Activated CD4-positive, alpha-beta T cell treated with anti-CD3 and anti-CD28 coated beads, Interleukin-2, amount 50 U/mL, for 48 hours (primary cell): ENCODE measurements at regions not wholly inside any gene's neighbourhood (a gene's known extent, or its start where the extent isn't known, plus 50 kb on each side); places are given as distances from the start of the nearest gene placed in this dataset.

Experiments used
- DNase-seq, 2 experiments: peaks; one replicate each; pipeline ENCODE4 v3.0.0-alpha.2; 2020

DNA sequence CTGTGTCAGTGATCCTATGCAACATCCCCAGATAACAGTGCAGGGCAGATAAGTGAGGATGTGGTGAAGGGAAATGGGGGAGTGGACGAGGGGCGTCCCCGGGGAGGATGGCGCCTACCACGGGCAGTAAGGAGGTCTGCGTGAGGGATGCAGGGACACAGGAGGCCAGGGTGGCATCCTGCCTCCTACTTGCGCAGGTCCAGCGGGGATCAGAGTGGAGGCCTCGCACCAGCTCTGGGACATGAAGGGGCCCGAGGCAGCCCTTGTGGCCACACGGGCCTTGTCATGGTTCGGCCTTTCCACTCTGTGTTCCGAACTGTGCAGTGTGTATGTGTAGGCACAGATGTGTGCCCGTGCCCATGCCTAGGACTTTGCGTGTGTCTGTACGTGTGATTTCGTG lies 1227.5 kb downstream of the BRD1 start:
- no peak for DNase-seq

DNA sequence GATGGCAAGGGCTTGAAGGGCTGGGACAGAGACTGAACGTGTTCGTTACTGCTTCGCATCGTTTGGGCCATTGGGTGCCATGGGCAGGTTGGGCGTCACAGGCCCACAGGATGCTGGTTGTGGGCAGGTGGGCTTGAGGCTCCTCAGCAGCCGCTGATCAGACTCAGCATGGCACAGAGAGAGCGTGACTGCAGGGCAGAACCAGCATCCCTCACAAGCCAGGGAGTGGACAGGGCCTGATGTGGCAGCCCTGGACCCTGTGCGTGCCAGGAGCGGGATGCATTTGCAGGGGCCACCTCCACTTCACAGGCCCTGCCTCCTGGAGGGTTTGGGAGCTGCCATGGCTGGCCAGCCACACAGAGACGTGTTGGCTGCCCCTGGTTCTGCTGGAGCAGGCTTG lies 1228.3 kb downstream of the BRD1 start:
- no peak for DNase-seq

DNA sequence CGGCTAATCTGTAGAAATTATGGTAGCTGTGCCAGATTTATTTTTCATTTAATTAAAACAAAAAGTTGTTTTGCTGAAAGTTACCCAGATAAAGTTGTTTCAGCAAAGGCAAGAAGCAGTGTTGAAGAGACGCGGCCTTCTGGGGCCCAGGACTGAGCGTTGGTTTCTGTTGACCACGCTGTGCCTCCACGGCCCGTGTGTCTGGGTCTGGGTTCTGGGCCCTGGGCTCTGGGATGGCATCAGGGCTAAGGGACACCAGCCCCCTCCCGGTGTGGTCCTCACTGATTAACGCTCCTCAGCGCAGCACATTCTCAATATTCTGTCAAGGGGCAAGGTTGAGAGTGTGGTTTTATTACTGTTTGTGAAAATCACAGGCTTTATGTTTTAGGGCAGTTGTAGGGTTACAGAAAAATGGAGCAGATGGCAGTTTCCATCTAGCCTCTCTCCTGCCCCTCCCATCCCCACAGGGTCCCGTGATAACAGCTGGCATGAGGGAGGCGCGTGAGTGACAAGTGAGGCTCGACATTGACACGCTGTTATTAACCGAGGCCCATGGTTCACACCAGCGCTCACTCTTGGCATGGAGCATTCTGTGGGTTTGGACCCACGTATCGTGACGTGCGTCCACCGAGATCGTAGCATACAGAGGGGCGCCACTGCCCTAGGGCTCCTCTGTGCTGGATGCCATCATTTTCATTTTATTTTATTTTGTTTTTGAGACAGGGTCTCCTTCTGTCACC lies 1231.4 kb downstream of the BRD1 start:
- no peak for DNase-seq

DNA sequence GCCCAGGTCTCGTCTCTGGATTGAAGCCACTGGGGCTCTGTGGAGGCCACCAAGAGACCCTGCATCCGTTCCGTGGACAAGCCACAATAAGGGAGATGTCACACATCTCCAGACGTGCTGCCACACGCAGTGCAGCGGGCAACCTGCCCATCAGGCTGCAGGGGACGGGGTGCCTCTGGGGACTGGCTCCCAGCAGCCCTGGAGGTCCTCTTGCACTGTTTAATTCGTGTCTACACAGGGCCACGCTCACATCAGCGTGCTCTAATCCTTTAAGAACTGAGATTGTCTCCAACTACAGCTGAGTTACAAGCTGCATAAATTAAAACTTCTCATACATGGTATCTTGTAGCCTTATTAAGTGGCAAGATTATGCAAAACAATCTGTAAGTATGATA lies 1232.2 kb downstream of the BRD1 start:
- DNase-seq = no peak

DNA sequence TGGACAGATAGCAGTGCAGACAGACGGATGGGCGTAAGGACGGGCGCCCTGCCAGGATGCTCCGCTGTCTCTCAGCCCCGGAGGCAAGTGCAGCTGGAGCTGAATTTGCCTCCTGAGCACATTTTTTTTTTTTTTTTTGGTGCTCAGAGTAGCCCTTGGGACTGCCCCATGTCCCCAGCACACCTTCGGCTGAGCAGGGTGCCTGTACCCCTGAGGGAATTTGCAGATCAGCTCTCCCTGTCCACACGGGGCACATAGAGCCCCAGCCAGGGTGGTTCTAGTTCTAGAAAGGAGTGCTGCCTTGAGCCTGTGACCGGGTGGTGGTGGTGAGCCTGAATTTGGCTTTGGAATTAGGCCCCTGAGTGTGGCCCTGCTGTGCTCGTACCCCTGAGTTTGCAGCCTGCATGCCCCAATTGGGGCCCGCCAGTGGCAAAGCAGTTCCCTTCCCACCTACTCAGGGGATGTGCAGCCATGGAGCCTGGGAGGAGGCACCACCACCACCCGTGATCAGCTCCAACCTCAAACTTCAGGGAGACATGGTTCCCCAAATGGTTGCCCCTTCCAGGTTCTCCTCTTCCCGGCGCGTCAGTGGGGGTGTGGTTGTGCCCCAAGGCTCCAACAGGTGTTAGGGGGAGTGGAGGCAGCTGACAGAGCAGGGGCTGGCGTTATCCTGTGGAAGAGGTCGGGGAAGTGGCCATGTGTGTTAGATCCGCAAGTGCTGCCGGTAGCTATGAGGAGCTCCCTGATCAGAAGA lies 1232.7 kb downstream of the BRD1 start:
- no peak for DNase-seq

DNA sequence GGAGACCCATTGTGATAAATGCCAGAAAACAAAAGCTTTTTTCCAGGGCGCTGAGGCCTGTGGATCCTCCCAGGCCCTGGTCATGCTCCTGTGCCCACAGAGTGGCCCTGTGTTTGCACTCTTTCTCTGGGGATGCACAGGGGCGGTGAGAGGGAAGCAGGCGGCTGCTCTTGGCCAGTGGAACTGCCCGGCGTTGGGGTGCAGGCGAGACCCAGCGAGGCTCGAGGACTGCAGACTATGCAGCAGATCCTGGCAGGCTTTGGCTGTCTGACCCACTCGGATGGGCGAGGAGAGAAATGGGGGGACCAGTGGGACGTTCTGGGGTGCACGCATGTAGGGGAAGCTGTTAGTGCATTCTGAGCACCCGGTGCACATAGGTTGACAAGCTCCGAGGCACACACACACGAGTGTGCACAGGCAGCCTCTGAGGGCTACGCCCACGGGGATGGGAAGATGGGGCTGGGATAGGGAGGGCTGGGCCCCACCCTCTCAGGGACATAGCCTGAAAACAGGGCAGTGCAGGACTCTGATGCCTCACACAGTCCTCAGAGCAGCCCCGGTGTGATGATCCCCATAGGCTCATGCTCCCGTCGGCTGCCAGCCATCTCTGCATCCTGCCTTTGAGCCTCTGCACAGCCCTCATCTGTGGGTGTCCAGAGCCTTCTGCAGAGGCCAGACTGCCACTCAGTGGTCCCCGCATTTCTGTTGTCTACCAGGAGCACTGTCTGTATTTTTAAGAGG lies 1233.5 kb downstream of the BRD1 start:
- no peak for DNase-seq

DNA sequence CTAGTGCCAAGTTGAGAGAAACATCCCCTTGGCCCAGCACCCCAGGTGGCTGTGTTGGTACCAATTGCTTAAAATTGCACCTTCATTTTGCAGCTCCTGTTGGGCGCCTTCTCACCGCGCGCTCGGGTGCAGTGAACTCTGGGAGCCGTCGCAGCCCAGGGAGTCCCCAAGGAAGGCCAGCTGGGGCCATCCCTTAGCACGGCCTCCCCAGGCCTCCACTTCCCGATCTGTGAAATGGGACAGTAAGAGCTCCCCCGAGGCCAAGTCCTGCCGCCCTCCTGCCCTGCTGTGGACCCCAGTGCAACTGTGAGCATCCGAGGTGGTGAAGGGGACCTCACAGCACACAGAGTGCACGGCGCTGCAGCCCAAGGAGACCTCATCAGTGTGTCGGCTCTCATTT lies 1234.1 kb downstream of the BRD1 start:
- no peak for DNase-seq

DNA sequence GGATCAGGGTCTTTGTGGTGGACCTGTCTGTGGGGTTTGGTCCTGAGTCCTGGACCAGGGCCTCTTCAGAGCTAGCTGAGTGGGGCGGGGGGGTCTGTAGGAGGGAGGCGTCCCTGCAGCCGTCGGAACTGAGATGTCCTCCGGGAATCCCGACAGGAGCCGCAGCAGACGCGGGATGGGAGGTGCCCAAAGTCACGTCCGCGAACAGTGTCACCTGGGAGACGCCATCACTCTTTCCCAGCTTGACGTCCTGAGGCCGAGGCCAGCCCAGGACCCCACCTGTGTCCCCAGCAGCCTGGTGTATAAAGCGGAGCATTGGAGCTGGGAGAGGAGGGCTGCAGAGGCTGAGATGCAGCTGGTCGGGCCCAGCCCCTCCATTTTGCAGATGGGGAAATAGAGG lies 1234.7 kb downstream of the BRD1 start:
- no peak for DNase-seq

DNA sequence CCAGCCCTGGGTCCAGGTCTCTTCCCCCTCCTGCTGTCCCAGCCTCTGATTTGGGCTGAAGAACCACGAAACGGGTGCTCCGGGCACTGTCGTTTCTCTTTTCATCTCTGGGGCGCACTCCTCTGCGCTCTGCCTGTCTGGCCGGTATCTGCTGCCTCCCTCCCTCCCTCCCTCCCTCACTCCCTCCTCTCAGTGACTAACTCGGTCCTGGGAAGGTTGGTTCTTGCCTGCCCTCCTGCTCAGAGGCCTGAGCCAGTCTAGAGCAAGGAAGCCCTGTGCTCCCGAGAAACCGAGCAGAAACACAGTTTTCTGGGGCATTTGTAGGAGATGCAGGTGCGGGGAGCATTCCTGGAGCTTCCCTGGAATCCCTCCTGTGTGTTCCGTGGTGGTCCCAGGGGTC lies 1235.2 kb downstream of the BRD1 start:
- no peak for DNase-seq

DNA sequence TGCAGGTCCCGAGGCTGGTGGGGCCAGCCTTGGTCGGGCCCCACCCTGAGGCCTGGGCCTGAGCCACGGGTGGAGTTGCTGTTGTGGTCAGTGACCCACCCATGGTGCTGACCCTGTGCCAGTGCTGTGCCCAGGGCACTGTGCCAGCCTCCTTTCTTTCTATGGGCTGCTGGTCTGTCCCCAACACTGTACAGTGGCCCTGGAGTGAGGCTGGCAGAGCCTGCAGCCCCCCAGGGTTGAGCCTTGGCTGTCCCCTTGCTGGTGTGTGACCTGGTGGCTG lies 1235.7 kb downstream of the BRD1 start:
- DNase-seq = no peak

DNA sequence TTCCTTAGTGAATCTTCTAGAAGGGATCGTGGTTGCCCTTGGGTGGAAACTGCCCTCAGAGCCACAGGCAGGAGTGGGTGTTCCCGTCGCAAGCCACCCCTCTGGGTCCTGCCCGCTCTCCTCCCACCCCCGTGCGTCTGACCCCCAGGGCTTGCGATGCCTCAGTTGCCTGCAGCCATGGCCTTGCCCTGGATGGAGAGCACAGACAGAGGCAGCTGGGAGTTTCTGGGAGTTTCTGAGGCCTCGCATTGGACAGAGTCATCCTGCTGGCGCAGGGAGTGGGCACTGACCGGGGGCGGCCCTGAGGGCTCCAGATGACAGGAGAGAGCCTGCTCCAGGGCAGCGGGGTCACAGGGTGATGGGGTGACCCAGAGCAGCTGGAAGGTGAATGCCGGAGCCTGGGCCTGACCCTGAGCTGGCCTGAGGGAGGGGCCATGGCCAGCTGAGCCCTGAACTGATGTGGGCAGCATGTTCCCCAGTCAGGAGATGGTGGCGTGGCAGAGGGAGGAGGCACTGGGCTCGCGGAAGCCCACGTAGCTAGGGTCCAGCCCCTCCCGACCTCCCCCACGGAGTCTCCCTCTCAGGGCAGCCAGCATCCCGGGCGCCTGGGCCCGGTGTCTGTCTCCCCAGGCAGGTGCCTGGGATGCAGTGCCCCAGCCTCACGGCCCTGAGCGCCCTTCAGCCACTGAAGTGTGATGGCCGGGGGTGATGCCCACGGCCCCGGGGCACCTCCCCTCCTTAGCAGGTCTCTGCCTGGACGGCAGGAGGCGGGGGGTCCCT lies 1236.2 kb downstream of the BRD1 start:
- no peak for DNase-seq

DNA sequence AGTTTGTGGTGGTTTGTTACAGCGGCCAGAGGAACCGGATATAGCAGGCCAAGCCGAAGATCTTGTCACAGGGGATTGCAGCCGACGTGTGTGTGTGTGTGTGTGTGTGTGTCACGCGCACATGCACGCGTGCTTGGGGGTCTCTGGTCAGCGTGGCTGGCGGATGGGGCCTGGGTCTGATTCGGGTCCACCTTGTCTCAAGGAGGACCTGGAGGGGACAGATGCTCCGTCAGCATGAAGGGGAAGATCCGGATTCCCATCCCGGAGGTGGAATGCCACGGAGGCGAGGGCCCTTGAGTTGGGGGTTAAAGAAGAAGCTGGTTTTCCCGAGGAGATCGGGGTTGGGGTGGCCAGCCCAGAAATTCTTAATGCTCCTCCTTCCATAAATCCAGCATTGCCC lies 1237.8 kb downstream of the BRD1 start:
- no peak for DNase-seq

DNA sequence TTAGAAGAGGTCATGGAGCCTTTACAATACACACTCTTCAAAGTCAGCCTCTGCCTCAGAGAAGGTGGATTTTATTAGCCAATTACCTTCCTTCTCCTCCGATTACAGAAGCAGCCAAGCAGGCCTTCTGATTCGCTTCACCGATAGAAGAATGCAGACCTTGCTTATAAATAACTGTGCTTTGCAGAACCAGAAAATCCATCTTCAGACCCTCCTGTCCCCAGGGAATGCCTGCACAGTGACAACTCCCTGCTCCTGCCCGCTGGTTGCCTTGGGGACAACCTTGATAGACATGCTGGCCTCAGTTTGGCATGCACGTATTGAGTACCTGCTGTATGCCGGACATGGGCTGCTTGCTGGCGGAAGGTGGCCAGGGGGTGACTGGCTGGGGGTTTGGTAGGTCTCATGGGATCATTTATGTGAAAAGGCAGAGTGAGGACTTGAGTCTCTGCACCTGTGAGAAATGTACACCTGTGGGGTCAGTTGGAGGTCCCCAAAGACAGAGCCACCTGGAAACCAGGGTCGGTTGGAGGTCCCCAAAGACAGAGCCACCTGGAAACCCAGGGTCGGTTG lies 1238.7 kb downstream of the BRD1 start:
- DNase-seq = no peak

DNA sequence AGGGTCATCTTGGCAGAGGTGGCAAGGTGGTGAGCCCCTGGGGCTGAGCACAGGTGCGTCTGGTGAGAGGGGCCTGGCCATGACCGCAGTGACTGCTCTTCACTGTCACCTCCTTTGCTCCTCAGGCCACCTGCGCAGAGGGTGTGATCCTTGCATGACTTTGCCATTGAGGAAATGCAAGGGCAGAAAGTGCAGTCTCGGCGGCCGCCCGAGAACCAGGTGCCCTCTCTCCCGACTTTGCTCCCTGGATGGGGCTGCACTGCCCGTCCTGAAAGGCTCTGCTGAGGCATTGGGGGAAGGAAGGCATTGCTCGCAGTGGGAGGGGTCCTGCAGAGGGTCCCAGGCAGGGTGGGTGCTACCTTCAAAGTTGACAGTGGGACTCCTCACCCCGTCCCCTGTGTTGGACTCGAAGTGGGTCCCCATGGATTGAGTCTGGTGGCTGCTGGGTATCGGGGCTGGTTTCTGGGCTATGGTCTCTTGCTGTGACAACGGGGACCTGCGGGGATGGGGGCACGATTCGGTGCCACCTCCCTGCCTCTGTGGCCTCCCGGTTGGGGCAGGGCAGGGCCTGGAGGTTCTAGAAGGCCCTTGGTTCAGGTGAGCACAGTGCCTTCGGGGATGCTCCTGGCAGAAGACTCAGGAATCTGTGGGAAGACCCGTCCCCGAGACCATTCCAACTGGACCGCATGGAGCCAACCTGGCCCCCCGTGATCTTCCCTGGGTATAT lies 1239.4 kb downstream of the BRD1 start:
- no peak for DNase-seq

DNA sequence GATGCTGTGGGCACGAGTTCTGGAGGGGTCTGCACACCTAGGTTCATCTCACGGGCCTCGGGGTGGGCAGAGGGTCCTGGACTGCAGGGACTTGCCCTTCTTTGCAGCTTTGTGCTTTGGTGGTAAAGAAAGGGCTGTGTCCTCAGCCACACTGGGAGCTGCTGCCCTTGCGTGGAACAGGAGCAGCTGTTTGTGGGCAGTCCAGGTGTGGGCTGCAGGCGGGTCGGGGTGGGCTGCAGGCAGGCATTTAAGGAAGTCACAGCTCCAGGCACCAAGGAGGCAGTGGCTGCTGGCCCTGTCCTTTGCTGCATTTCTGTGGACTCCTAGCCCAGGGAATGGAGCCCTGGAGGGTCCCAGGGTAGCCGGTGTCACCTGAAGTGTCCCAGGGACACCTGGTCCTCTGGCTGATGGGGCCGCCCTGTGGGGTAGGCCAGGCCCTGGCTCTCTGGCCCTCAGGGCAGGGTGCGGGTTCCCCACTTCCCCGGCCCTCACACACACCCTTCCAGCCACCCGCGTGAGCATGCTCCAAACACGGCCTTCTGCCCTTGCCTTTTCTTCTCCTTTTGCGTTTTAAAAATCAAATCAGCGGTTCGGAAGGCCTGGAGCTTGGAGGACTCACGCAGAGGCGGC lies 1240.3 kb downstream of the BRD1 start:
- no peak for DNase-seq

DNA sequence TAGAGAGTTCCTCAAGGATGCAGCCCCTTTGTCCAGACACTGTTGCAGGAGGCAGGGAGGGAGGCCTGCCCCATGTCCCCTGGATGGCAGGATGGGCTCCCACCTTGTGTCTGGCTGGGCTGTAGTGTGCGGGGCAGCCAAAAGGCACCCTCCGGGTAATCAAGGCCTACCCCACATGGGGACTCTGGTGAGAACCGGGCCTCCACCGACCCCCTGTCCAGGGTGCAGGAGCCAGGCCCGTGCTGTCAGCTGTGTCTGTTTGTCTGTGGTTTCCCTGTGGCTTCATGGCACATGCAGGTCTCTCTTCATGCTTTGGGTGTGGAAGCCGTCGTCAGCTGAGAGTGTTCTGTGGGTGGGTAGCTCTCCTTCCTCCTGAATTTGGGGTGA lies 1240.9 kb downstream of the BRD1 start:
- DNase-seq = no peak

DNA sequence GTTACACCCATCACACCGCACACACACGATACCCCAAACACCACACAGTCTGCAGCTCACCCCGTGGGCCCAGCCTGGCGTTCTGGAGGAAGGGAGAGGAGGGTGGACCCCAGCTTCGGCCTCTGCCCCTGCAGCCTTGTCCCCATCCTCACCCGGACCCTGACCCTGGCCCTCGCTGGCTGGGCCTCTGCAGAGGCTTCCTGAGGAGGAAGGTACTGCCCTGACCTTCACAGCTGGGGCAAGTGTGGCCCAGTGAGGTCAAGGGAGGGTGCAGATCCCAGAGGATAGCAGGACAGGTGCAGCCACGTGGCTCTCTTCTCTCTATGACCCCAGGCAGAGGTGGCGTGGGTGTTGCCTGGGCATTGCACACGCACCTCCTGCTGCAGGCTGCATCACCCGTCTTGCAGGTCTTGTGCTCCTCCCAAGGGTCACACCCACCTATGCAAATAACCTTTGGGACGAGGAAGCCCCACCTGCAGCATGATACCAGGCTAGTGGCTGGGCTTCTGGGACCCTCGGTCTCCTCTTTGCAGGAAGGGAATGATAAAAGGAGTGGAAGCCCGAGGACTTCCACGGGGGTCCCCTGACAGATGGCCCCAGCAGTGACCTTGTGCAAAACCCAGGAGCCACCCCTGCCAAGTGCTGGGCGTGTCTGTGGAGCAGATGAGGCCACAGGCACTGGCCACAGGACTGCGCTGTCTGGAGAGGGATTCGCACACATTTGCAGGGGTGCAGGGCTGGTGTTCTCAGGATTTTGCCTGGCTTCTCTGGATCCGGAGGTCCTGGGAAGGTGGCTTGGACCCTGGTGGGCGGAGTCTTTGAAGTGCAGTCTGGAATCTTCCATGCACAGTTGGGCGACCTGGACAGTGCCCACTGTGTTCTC lies 1241.5 kb downstream of the BRD1 start:
- DNase-seq = no peak

DNA sequence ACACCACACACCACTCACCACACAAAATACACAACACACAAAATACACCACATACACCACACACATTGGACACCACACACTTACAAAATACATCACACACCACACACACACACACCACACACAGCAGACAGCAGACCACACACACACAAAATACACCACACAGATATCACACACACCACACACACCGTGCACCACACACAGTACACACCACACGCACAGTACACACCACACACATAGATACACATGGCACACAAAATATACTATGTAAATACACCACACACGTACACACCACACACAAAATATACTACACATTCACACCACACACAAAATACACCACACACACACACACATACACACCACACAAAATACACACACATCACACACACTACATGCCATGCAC lies 1243.5 kb downstream of the BRD1 start:
- DNase-seq = no peak

DNA sequence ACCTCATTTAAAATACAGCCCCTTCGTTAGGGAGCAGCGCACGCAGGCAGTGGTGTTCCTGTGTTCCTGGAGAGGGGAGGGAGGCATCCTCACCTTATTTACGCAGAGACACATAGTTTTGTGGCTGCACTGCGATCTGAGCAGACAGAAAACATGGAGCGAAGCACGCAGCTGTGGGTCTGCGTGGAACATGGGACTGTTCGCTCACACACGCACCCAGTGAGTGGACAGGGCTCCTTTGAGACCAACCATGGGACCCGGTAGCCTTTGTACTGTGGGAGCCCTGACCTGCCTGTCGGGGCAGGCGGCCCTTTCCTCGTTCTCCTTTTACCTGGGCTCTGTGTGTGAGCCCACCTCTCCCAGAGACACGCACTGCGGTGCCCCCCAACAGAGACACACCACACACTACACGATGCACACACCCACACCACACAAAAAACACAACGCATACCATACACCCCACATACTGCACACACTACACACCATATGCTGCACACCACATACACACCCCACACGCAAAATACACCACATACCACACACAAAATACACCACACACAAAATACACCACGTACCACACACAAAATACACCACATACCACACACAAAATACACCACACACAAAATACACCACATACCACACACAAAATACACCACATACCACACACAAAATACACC lies 1245.7 kb downstream of the BRD1 start:
- no peak for DNase-seq

DNA sequence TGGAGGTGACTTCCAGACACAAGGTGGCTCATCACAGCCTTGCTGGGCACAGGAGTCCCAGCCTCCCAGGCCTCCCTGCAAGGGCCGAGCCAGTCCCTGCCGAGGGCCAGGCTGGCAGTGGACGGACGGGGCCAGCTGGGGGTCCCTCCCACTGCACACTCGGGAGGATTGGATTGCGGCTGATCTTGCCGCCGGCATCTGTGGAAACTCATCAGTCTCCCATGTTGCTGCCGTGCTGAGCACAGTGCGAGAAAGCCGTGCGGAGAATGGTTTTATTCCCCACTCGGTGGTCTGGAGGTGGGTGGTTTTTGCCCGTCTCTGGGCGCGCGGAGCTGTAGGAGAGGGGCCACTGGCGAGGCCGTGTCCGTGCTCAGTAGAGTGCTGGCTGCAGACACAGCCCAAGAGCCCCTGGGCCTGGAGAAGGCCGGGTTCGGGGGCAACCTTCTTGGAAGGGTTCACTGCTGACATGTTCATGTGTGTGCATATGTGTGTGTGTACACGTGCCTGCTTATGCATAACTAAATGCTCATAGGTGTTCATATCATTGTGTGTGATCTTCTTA lies 1246.4 kb downstream of the BRD1 start:
- DNase-seq = no peak
